SU-DHL-6 (cell line): ENCODE measurements at regions not wholly inside any gene's neighbourhood (a gene's known extent, or its start where the extent isn't known, plus 50 kb on each side); places are given as distances from the start of the nearest gene placed in this dataset.

Experiments
- H2AFZ ChIP-seq: fragments of 200-600 bp; sonication (generic); 2 replicates; pipeline ENCODE4 v1.6.1; 2014; ENCODE audit warnings: low read depth, mild to moderate bottlenecking, moderate library complexity, mixed read lengths, antibody characterized with exemption, low read length; ENCODE audit not compliant: severe bottlenecking
- H3F3A ChIP-seq: fragments of 200-600 bp; shearing (Covaris generic); 2 replicates; pipeline ENCODE4 v1.6.0; 2016; ENCODE audit warnings: antibody characterized with exemption, mild to moderate bottlenecking; ENCODE audit not compliant: insufficient read depth
- H3K27ac ChIP-seq: fragments of 200-600 bp; sonication (generic); 2 replicates; pipeline ENCODE4 v1.5.1; 2016; ENCODE audit warnings: low read depth, mild to moderate bottlenecking, low read length, moderate library complexity, mixed read lengths
- H3K27me3 ChIP-seq: fragments of 200-600 bp; sonication (generic), shearing (Covaris generic); 2 replicates; pipeline ENCODE4 v1.6.0; 2014; ENCODE audit warnings: mild to moderate bottlenecking, low read length
- H3K36me3 ChIP-seq: fragments of 200-600 bp; sonication (generic); 2 replicates; pipeline ENCODE4 v1.6.1; 2014; ENCODE audit warnings: mild to moderate bottlenecking, low read length, mixed read lengths
- H3K4me2 ChIP-seq: fragments of 300-600, 200-600 bp; shearing (Covaris generic), sonication (generic); 2 replicates; pipeline ENCODE4 v1.6.0; 2014; ENCODE audit warnings: low read length, low read depth, mild to moderate bottlenecking; ENCODE audit not compliant: poor library complexity, severe bottlenecking
- H3K4me3 ChIP-seq: fragments of 200-600 bp; sonication (generic); 2 replicates; pipeline ENCODE4 v1.5.1; 2014; ENCODE audit warnings: antibody characterized with exemption, low read length, mild to moderate bottlenecking, mixed read lengths; ENCODE audit not compliant: insufficient read depth, poor library complexity, severe bottlenecking
- H3K79me2 ChIP-seq: fragments of 200-600 bp; sonication (generic); 2 replicates; pipeline ENCODE4 v1.6.1; 2014; ENCODE audit warnings: mild to moderate bottlenecking, low read length, moderate library complexity; ENCODE audit not compliant: insufficient read depth
- H3K9ac ChIP-seq: fragments of 200-600 bp; sonication (generic); 2 replicates; pipeline ENCODE4 v1.7.0; 2014; ENCODE audit warnings: mild to moderate bottlenecking, low read length
- H3K9me2 ChIP-seq: fragments of 200-600 bp; sonication (generic); replicated peaks from 2 replicates; pipeline ENCODE4 v1.6.1; 2014; ENCODE audit warnings: low read length; ENCODE audit not compliant: insufficient read depth
- H3K9me3 ChIP-seq: fragments of 200-600 bp; sonication (generic); 2 replicates; pipeline ENCODE4 v1.6.1; 2014; ENCODE audit warnings: low read length, mixed read lengths; ENCODE audit not compliant: insufficient read depth
- H4K20me1 ChIP-seq: fragments of 200-600 bp; sonication (generic); 2 replicates; pipeline ENCODE4 v1.6.1; 2014; ENCODE audit warnings: low read depth, mild to moderate bottlenecking, antibody characterized with exemption, low read length, moderate library complexity, mixed read lengths
- CTCF ChIP-seq: fragments of 200-600 bp; sonication (generic); IDR thresholded peaks from one replicate; pipeline ENCODE4 v1.5.1; 2017; ENCODE audit warnings: antibody characterized with exemption, mild to moderate bottlenecking, low read length, moderate library complexity; ENCODE audit not compliant: insufficient read depth, poor library complexity, severe bottlenecking
- EZH2phosphoT487 ChIP-seq: fragments of 200-600 bp; sonication (generic), shearing (Covaris generic); conservative IDR thresholded peaks from 2 replicates; pipeline ENCODE4 v1.6.1; 2018; ENCODE audit warnings: mild to moderate bottlenecking, antibody characterized with exemption, low read length, moderate library complexity, mixed read lengths

DNA sequence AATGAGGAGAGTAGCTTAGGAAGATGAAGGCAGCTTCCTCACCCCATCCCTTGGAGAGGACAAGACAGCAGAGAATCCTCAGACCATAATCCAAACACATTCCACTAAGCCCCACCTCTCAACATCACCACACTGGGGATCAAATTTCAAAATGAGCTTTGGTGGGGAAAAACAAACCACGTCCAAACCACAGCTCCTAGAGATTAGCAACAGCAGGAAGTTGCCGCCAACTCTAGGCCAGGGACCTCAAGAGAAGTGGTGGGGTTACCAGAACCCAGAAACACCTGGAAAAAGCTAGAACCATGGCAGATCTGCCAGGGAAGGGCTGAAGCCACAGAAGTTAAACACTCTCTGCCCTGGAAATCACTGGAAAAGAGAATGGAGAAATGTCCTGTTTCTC is 571.6 kb downstream of the HS3ST4 start:
- no peaks in the 10 kb centered on the region for H3K9me2 ChIP-seq
- H3K4me2 ChIP-seq: no peak overlapping the region
- H2AFZ ChIP-seq: no peak overlapping the region

DNA sequence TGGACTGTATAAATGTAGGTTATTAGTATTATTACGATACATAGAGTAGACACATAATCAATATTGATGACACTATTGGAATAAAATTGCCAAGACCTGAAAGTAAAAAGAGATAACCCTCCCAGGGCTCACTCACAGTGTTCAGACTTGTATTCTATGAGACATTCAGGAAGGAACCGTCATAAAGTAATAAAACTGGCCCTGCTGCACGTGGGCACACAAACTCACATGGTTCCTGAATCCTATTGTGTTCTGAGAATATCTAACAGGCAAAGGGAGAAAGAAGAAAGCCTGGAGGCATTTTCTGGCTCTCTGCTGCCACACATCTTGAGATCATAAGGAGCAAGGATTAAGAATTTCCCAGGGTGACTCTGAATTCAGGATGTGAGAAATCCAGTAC is 575.9 kb downstream of the HS3ST4 start:
- H2AFZ ChIP-seq: no peak overlapping the region
- H3K9me3 ChIP-seq: no peaks in the 10 kb centered on the region
- H3K79me2 ChIP-seq: no peaks in the 10 kb centered on the region
- no peaks in the 10 kb centered on the region for H3K27me3 ChIP-seq
- H3K27ac ChIP-seq: no peak overlapping the region
- no peaks in the 10 kb centered on the region for H3F3A ChIP-seq
- no peak overlapping the region for H3K4me3 ChIP-seq
- H3K36me3 ChIP-seq: no peaks in the 10 kb centered on the region
- no peak overlapping the region for H3K4me2 ChIP-seq
- H3K9ac ChIP-seq: no peak overlapping the region
- H3K9me2 ChIP-seq: no peaks in the 10 kb centered on the region
- no peaks in the 10 kb centered on the region for H4K20me1 ChIP-seq
- TF ChIP-seq CTCF: no peak
- no peak for TF ChIP-seq EZH2phosphoT487

More for the DNA sequence above, 571.6 kb downstream of the HS3ST4 start:
- H3K79me2 ChIP-seq: no peaks in the 10 kb centered on the region
- no peak overlapping the region for H3K9ac ChIP-seq
- no peak overlapping the region for H3K4me3 ChIP-seq
- H4K20me1 ChIP-seq: no peaks in the 10 kb centered on the region
- no peak for TF ChIP-seq EZH2phosphoT487
- no peak for TF ChIP-seq CTCF
- no peaks in the 10 kb centered on the region for H3K27me3 ChIP-seq
- no peaks in the 10 kb centered on the region for H3F3A ChIP-seq
- H3K9me3 ChIP-seq: no peaks in the 10 kb centered on the region
- no peak overlapping the region for H3K27ac ChIP-seq
- no peaks in the 10 kb centered on the region for H3K36me3 ChIP-seq

GRCh38 chr16:26269673-26270072 is 577.9 kb downstream of the HS3ST4 start:
- Histone ChIP-seq H3K9me2 (no peaks in the 10 kb centered on the region), H4K20me1 (no peaks in the 10 kb centered on the region), H3K4me3 (no peak overlapping the region), H3K36me3 (no peaks in the 10 kb centered on the region), H3F3A (no peaks in the 10 kb centered on the region), H3K79me2 (no peaks in the 10 kb centered on the region), H3K9ac (no peak overlapping the region), H3K27me3 (no peaks in the 10 kb centered on the region), H3K9me3 (no peaks in the 10 kb centered on the region), H2AFZ (no peak overlapping the region), H3K27ac (no peak overlapping the region), H3K4me2 (no peak overlapping the region)
- TF ChIP-seq CTCF: no peak
- no peak for TF ChIP-seq EZH2phosphoT487
